Fibroblast of lung (primary cell): ENCODE measurements at regions not wholly inside any gene's neighbourhood (a gene's known extent, or its start where the extent isn't known, plus 50 kb on each side); places are given as distances from the start of the nearest gene placed in this dataset.
"Not testable (repeated sequence)": the region's sequence is repeated elsewhere in the genome, so short reads cannot be mapped to it uniquely, and the experiment has no call there.

Experiments
- DNase-seq, 2 donors: peaks; one replicate each; pipeline versions ENCODE4 v3.0.0 to v3.0.0-alpha.2; 2010; ENCODE audit warnings: low read depth in 2 of 2
- H2AFZ ChIP-seq: 2 replicates; pipeline ENCODE4 v1.5.1; 2012; ENCODE audit warnings: low read length, control low read depth, inconsistent platforms
- H3K27ac ChIP-seq: 2 replicates; pipeline ENCODE4 v1.5.1; 2011; ENCODE audit warnings: low read length, control low read depth; ENCODE audit not compliant: insufficient read depth
- H3K27me3 ChIP-seq: 2 replicates; pipeline ENCODE4 v1.5.1; 2011; ENCODE audit warnings: mild to moderate bottlenecking, low read length; ENCODE audit not compliant: control insufficient read depth, insufficient read depth
- H3K36me3 ChIP-seq: 2 replicates; pipeline ENCODE4 v1.5.1; 2011; ENCODE audit warnings: low read length; ENCODE audit not compliant: control insufficient read depth, insufficient read depth
- H3K4me1 ChIP-seq: 2 replicates; pipeline ENCODE4 v1.5.1; 2011; ENCODE audit warnings: low read length; ENCODE audit not compliant: control insufficient read depth, insufficient read depth; ENCODE audit errors: extremely low read depth
- H3K4me2 ChIP-seq: 2 replicates; pipeline ENCODE4 v1.5.1; 2011; ENCODE audit warnings: low read length, control low read depth; ENCODE audit not compliant: insufficient read depth; ENCODE audit errors: extremely low read depth
- H3K4me3 ChIP-seq, 4 experiments: fragments of 200-600 bp in 1 of 4; sonication (generic) in 1 of 4; replicated peaks in 1 of 4; 2 replicates each; pipeline ENCODE4 v1.5.1; 2011 to 2016; ENCODE audit warnings: low read length in 4 of 4, low read depth in 3 of 4, mild to moderate bottlenecking in 3 of 4, control low read depth in 2 of 4, inconsistent platforms in 1 of 4, mixed read lengths in 1 of 4; ENCODE audit not compliant: insufficient read depth in 1 of 4; ENCODE audit errors: control extremely low read depth in 1 of 4
- H3K79me2 ChIP-seq: 2 replicates; pipeline ENCODE4 v1.5.1; 2012; ENCODE audit warnings: mild to moderate bottlenecking, low read length, inconsistent platforms; ENCODE audit not compliant: control insufficient read depth, insufficient read depth
- H3K9ac ChIP-seq: 2 replicates; pipeline ENCODE4 v1.5.1; 2011; ENCODE audit warnings: mild to moderate bottlenecking, low read length, control low read depth; ENCODE audit not compliant: insufficient read depth
- H3K9me3 ChIP-seq: 2 replicates; pipeline ENCODE4 v1.5.1; 2012; ENCODE audit warnings: low read depth, low read length; ENCODE audit not compliant: control insufficient read depth, insufficient read depth
- H4K20me1 ChIP-seq: 2 replicates; pipeline ENCODE4 v1.5.1; 2011; ENCODE audit warnings: low read length; ENCODE audit not compliant: control insufficient read depth, insufficient read depth; ENCODE audit errors: extremely low read depth
- CTCF ChIP-seq, 2 donors: IDR thresholded peaks in 1 of 2; conservative IDR thresholded peaks in 1 of 2; 1 replicate in 1 of 2; 2 replicates in 1 of 2; pipeline ENCODE4 v1.5.1; 2011 to 2012; ENCODE audit warnings: low read length in 2 of 2, control low read depth in 1 of 2, inconsistent platforms in 1 of 2, low read depth in 1 of 2, mild to moderate bottlenecking in 1 of 2
- EZH2 ChIP-seq: IDR thresholded peaks from 2 replicates; pipeline ENCODE4 v1.5.1; 2012; ENCODE audit warnings: low read length, control low read depth, mild to moderate bottlenecking; ENCODE audit errors: missing control alignments

GRCh38 chr3:81995329-81995728 is 233.9 kb upstream of the GBE1 start:
- no peak overlapping the region for H3K27ac ChIP-seq
- DNase-seq: no peak
- H2AFZ ChIP-seq: no peak overlapping the region
- no peaks in the 10 kb centered on the region for H3K9me3 ChIP-seq
- H3K36me3 ChIP-seq: no peaks in the 10 kb centered on the region
- H3K27me3 ChIP-seq: no peaks in the 10 kb centered on the region
- no peak for TF ChIP-seq CTCF (conservative IDR thresholded peaks at IDR 0.05 in 1 of 2, IDR thresholded peaks at IDR 0.05 in 1 of 2; ENCODE audit: low read depth in 1 of 2, low read length in 2 of 2)
- no peak for TF ChIP-seq EZH2
- H3K4me1 ChIP-seq: no peaks in the 10 kb centered on the region
- no peak overlapping the region for H3K4me2 ChIP-seq
- H4K20me1 ChIP-seq: no peaks in the 10 kb centered on the region
- H3K9ac ChIP-seq: no peak overlapping the region
- no peaks in the 10 kb centered on the region for H3K79me2 ChIP-seq
- no peak overlapping the region for H3K4me3 ChIP-seq

- Histone ChIP-seq H2AFZ (no peak overlapping the region), H3K27me3 (no peaks in the 10 kb centered on the region), H3K4me2 (no peak overlapping the region), H3K9me3 (no peaks in the 10 kb centered on the region), H3K27ac (no peak overlapping the region), H3K36me3 (no peaks in the 10 kb centered on the region), H3K4me1 (no peaks in the 10 kb centered on the region), H3K4me3 (no peak overlapping the region), H3K9ac (no peak overlapping the region), H4K20me1 (no peaks in the 10 kb centered on the region), H3K79me2 (no peaks in the 10 kb centered on the region)
- DNase-seq: no peak
- TF ChIP-seq EZH2 (no peak), CTCF (conservative IDR thresholded peaks at IDR 0.05 in 1 of 2, IDR thresholded peaks at IDR 0.05 in 1 of 2; ENCODE audit: low read depth in 1 of 2, low read length in 2 of 2) (no peak)
These were observed 228.3 kb upstream of the GBE1 start for GRCh38 chr3:81989758-81990157.

- Histone ChIP-seq H3K4me3 (no peak overlapping the region), H3K4me1 (no peaks in the 10 kb centered on the region), H3K4me2 (no peak overlapping the region), H3K79me2 (no peaks in the 10 kb centered on the region), H3K27me3 (no peaks in the 10 kb centered on the region), H3K9ac (no peak overlapping the region), H4K20me1 (no peaks in the 10 kb centered on the region), H3K36me3 (no peaks in the 10 kb centered on the region), H2AFZ (no peak overlapping the region), H3K9me3 (no peaks in the 10 kb centered on the region), H3K27ac (no peak overlapping the region)
- no peak for TF ChIP-seq CTCF (conservative IDR thresholded peaks at IDR 0.05 in 1 of 2, IDR thresholded peaks at IDR 0.05 in 1 of 2; ENCODE audit: low read depth in 1 of 2, low read length in 2 of 2)
- no peak for TF ChIP-seq EZH2
- DNase-seq: no peak
These were observed 227.8 kb upstream of the GBE1 start for GRCh38 chr3:81989274-81989673.

GRCh38 chr3:81987412-81987811 is 226.0 kb upstream of the GBE1 start:
- not testable (repeated sequence) for DNase-seq, H3K4me2 ChIP-seq, H3K79me2 ChIP-seq, H3K36me3 ChIP-seq, H3K9ac ChIP-seq, H2AFZ ChIP-seq, H3K27me3 ChIP-seq, H3K4me3 ChIP-seq, H3K4me1 ChIP-seq, H3K9me3 ChIP-seq, H3K27ac ChIP-seq, H4K20me1 ChIP-seq
